A549 (cell line): ENCODE measurements at regions not wholly inside any gene's neighbourhood (a gene's known extent, or its start where the extent isn't known, plus 50 kb on each side); places are given as distances from the start of the nearest gene placed in this dataset.

Experiments used
- ATAC-seq, 2 experiments: fragments of 200-7000 bp in 1 of 2; fragments of >200 bp in 1 of 2; cut with Nextera tagmentation in 1 of 2; cut with Tn5 transposase in 1 of 2; 3 replicates each; pipeline versions ENCODE4 v1.8.0 to v1.9.1; 2018 to 2020; ENCODE audit warnings: mild to moderate bottlenecking in 1 of 2, moderate library complexity in 1 of 2
- CTCF ChIA-PET: fragments of 300-600 bp; sonication (Branson Sonifier 250); formaldehyde crosslinking; extraction: SDS; loops from one replicate; lab custom pipeline; 2021; ENCODE audit warnings: antibody characterized with exemption, inconsistent platforms; lab: Yijun Ruan, JAX
- POLR2A ChIA-PET: fragments of 350-600 bp; formaldehyde crosslinking; extraction: SDS; loops from one replicate; lab custom pipeline; 2021; ENCODE audit warnings: antibody characterized with exemption, inconsistent platforms; lab: Yijun Ruan, JAX
- DNase-seq, 2 experiments: peaks; one replicate each; pipeline versions ENCODE4 v3.0.0 to v3.0.0-alpha.2; 2011 to 2016; ENCODE audit warnings: low read depth in 1 of 2, low spot score in 1 of 2
- FAIRE-seq: peaks from 2 replicates; lab custom pipeline; 2011; peaks lifted over from hg19 to GRCh38; lab: Jason Lieb, UNC
- H3K27ac ChIP-seq, 2 experiments: fragments of >200 bp; sonication (Bioruptor Twin); formaldehyde crosslinking; 3 replicates each; pipeline ENCODE4 v1.5.1; 2016 to 2017
- H3K4me1 ChIP-seq: fragments of >200 bp; sonication (Bioruptor Twin); formaldehyde crosslinking; 3 replicates; pipeline ENCODE4 v1.6.1; 2016
- H3K4me2 ChIP-seq: fragments of >200 bp; sonication (Bioruptor Twin); formaldehyde crosslinking; 3 replicates; pipeline ENCODE4 v1.6.1; 2016
- H3K4me3 ChIP-seq: fragments of >200 bp; sonication (Bioruptor Twin); formaldehyde crosslinking; 3 replicates; pipeline ENCODE4 v1.5.1; 2016
- H3K9me3 ChIP-seq: fragments of >200 bp; sonication (Bioruptor Twin); formaldehyde crosslinking; 3 replicates; pipeline ENCODE4 v1.6.1; 2016
- BCL3 ChIP-seq: fragments of >200 bp; sonication (Bioruptor Twin); formaldehyde crosslinking; IDR thresholded peaks from 3 replicates; pipeline ENCODE4 v1.6.1; 2016
- BHLHE40 ChIP-seq: IDR thresholded peaks from 2 replicates; pipeline ENCODE4 v1.6.1; 2012; ENCODE audit warnings: low read depth, low read length, inconsistent platforms
- CHD4 ChIP-seq: fragments of 200-600 bp; sonication (generic); IDR thresholded peaks from 2 replicates; pipeline ENCODE4 v1.6.1; 2016; ENCODE audit warnings: antibody characterized with exemption, mild to moderate bottlenecking, borderline replicate concordance
- CTCF ChIP-seq: fragments of >200 bp; sonication (Bioruptor Twin); formaldehyde crosslinking; IDR thresholded peaks from 3 replicates; pipeline ENCODE4 v1.5.1; 2016
- E2F6 ChIP-seq: IDR thresholded peaks from 2 replicates; pipeline ENCODE4 v1.6.1; 2012; ENCODE audit warnings: low read depth, borderline replicate concordance
- GATA3 ChIP-seq: IDR thresholded peaks from 2 replicates; pipeline ENCODE4 v1.6.1; 2012; ENCODE audit warnings: borderline replicate concordance
- HEYL ChIP-seq: fragments of 250-450 bp; sonication (Bioruptor Pico); IDR thresholded peaks from 2 replicates; pipeline ENCODE4 v1.8.0; 2021; ENCODE audit warnings: mild to moderate bottlenecking, moderate library complexity
- HOXA7 ChIP-seq: fragments of 250-450 bp; sonication (Bioruptor Pico); IDR thresholded peaks from 2 replicates; pipeline ENCODE4 v1.5.0; 2020; ENCODE audit warnings: mild to moderate bottlenecking, moderate library complexity
- HOXB13 ChIP-seq: fragments of 250-450 bp; sonication (Bioruptor Pico); IDR thresholded peaks from 2 replicates; pipeline ENCODE4 v1.5.0; 2020; ENCODE audit warnings: low read depth, mild to moderate bottlenecking, moderate library complexity
- JUNB ChIP-seq: fragments of >200 bp; sonication (Bioruptor Twin); formaldehyde crosslinking; IDR thresholded peaks from 2 replicates; pipeline ENCODE4 v1.6.1; 2016
- MAFK ChIP-seq: fragments of 450-650 bp; IDR thresholded peaks from 2 replicates; pipeline ENCODE4 v1.6.1; 2014; ENCODE audit not compliant: partially characterized antibody
- PHF8 ChIP-seq: fragments of 200-600 bp; sonication (generic); IDR thresholded peaks from 2 replicates; pipeline ENCODE4 v1.6.1; 2016; ENCODE audit warnings: low read depth, mild to moderate bottlenecking, antibody characterized with exemption, moderate library complexity, borderline replicate concordance
- RAD21 ChIP-seq, 2 experiments: fragments of >200 bp in 1 of 2; sonication (Bioruptor Twin) in 1 of 2; formaldehyde crosslinking in 1 of 2; IDR thresholded peaks in 1 of 2; conservative IDR thresholded peaks in 1 of 2; 2 replicates in 1 of 2; 3 replicates in 1 of 2; pipeline ENCODE4 v1.6.1; 2012 to 2018; ENCODE audit warnings: inconsistent platforms in 1 of 2
- RCOR1 ChIP-seq: fragments of 150-350 bp; IDR thresholded peaks from 2 replicates; pipeline ENCODE4 v1.6.1; 2014; ENCODE audit warnings: antibody characterized with exemption, low read length, low read depth
- REST ChIP-seq: fragments of 200-600 bp; sonication (generic); IDR thresholded peaks from 2 replicates; pipeline ENCODE4 v1.6.1; 2016; ENCODE audit warnings: antibody characterized with exemption, mild to moderate bottlenecking, moderate library complexity
- RFX5 ChIP-seq: fragments of 450-650 bp; IDR thresholded peaks from 2 replicates; pipeline ENCODE4 v1.7.1; 2014; ENCODE audit warnings: antibody characterized with exemption, mild to moderate bottlenecking, moderate library complexity
- SREBF2 ChIP-seq: fragments of 450-650 bp; IDR thresholded peaks from 2 replicates; pipeline ENCODE4 v1.6.1; 2014; ENCODE audit warnings: mild to moderate bottlenecking, moderate library complexity
- TP53 ChIP-seq: fragments of 250-450 bp; sonication (Bioruptor Pico); IDR thresholded peaks from 2 replicates; pipeline ENCODE4 v1.5.0; 2021; ENCODE audit warnings: mild to moderate bottlenecking, moderate library complexity
- whole genome bisulfite sequencing: methylation state at CpG from one replicate; pipeline ENCODE4 v1.1.6; 2017; ENCODE audit errors: missing lambda C conversion rate; 5-methylcytosine and 5-hydroxymethylcytosine counted together

- CTCF ChIA-PET = interaction anchor here (0.6 to 1.5 kb wide), 2 partner anchors 25 to 98 kb away, joined by 3 read pairs; no protein-coding TSS in a partner anchor
These were observed 297.5 kb downstream of the HHIPL2 start for GRCh38 chr1:222250376-222250775.

DNA sequence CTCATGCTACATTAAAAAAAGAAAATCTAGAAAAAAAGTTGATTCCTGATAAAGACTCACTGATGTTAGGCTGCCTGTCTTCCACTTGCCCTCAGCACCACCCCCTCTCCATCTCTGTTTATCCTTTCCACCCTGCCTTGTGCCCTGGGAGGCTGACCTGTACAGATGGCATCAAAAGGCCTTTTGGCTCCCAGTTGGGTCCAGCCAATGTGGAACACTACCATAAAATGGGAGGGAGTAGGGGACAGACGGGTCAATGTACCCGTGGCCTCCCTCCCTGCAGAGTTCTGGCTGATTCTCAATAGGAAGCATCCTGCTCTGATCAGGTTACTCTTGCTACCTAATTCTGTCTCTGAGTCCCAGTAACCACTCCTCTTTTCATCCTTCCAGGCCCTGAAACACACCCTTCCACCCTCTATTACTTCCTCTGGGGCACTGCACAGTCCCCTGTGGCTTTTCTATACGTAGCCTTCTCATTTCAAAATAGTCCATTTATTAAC is 300.0 kb downstream of the HHIPL2 start:
- ChIA-PET POLR2A (no interaction called here), CTCF (no interaction called here)
- TF ChIP-seq E2F6 (no peak), RAD21 (conservative IDR thresholded peaks at IDR 0.05 in 1 of 2, IDR thresholded peaks at IDR 0.05 in 1 of 2) (no peak), SREBF2 (no peak), CHD4 (no peak), MAFK (no peak), HEYL (CRISPR knock-in tag) (no peak), PHF8 (no peak), HOXA7 (CRISPR knock-in tag) (no peak), RFX5 (no peak)
- Histone ChIP-seq H3K27ac (no peak overlapping the region), H3K4me1 (no peaks in the 10 kb centered on the region), H3K4me2 (no peak overlapping the region), H3K4me3 (no peak overlapping the region), H3K9me3 (no peaks in the 10 kb centered on the region)
- FAIRE-seq (no peak), DNase-seq (no peak), ATAC-seq (no peak)
- 34% methylated on average over 3 of the region's 3 CpGs for WGBS

More at GRCh38 chr1:222250376-222250775, 297.5 kb downstream of the HHIPL2 start:
- Histone ChIP-seq H3K4me1 (no peaks in the 10 kb centered on the region), H3K27ac (no peak overlapping the region), H3K4me2 (no peak overlapping the region), H3K9me3 (no peaks in the 10 kb centered on the region), H3K4me3 (no peak overlapping the region)
- no peak for TF ChIP-seq GATA3
- TF ChIP-seq RCOR1 = no peak
- TF ChIP-seq BHLHE40 = no peak
- no peak for TF ChIP-seq BCL3
- TF ChIP-seq TP53 (CRISPR knock-in tag) = no peak
- no peak for TF ChIP-seq HOXB13 (CRISPR knock-in tag)
- TF ChIP-seq REST = no peak
- TF ChIP-seq JUNB = no peak
- TF ChIP-seq CTCF = no peak
- POLR2A ChIA-PET = no interaction called here
- ATAC-seq (no peak), DNase-seq (no peak), FAIRE-seq (no peak)
